ENCODE measurements at regions not wholly inside any gene's neighbourhood (a gene's known extent, or its start where the extent isn't known, plus 50 kb on each side); places are given as distances from the start of the nearest gene placed in this dataset.

DNA sequence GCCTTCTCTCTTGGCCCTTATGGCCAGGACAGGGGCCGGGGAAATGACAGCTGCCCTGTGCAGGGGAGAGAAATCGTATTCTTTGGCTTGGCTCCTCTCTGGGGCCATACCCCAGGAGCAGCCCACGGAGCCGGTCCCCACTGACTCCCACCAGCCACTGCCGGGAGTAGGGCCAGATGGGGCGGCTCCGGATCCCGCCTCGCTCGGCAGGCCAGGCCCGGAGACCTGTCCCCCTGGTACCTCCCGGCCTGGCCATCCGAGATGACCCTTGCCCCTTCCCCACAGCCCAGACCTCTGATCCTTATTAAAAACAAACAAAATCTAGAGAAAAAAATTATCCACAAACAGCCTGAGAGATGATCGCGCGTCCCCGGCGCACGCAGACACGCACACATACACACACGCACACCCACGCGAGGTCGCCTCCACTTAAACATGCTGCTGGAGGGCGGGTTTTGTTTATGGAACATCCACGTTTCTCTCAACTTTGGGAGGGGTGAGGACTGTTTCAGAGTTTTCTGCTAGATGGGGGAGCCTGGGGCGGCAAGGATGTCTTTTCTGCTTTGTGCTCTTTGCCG lies 59.1 kb downstream of the IGLL1 start:
- TF ChIP-seq, protein P1, sequence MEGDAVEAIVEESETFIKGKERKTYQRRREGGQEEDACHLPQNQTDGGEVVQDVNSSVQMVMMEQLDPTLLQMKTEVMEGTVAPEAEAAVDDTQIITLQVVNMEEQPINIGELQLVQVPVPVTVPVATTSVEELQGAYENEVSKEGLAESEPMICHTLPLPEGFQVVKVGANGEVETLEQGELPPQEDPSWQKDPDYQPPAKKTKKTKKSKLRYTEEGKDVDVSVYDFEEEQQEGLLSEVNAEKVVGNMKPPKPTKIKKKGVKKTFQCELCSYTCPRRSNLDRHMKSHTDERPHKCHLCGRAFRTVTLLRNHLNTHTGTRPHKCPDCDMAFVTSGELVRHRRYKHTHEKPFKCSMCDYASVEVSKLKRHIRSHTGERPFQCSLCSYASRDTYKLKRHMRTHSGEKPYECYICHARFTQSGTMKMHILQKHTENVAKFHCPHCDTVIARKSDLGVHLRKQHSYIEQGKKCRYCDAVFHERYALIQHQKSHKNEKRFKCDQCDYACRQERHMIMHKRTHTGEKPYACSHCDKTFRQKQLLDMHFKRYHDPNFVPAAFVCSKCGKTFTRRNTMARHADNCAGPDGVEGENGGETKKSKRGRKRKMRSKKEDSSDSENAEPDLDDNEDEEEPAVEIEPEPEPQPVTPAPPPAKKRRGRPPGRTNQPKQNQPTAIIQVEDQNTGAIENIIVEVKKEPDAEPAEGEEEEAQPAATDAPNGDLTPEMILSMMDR (conservative IDR thresholded peaks at IDR 0.05; ENCODE audit: low read depth, low read length) = no peak
- no peak for TF ChIP-seq EZH2 (IDR thresholded peaks at IDR 0.05; ENCODE audit: borderline replicate concordance, low read depth, low read length, poor library complexity, severe bottlenecking)
